Suprapubic skin (tissue), 4 donors: ENCODE measurements at regions not wholly inside any gene's neighbourhood (a gene's known extent, or its start where the extent isn't known, plus 50 kb on each side); places are given as distances from the start of the nearest gene placed in this dataset.

Experiments
- DNase-seq, 2 donors: peaks; one replicate each; pipeline ENCODE4 v3.0.0-alpha.2; 2019; ENCODE audit warnings: low spot score in 2 of 2
- H3K27ac ChIP-seq: fragments of 200-600 bp; sonication (generic); one replicate; pipeline ENCODE4 v1.5.1; 2019
- H3K27me3 ChIP-seq: fragments of 200-600 bp; sonication (generic); one replicate; pipeline ENCODE4 v1.5.1; 2019
- H3K36me3 ChIP-seq: fragments of 200-600 bp; sonication (generic); one replicate; pipeline ENCODE4 v1.5.1; 2019
- H3K4me1 ChIP-seq: fragments of 200-600 bp; sonication (generic); one replicate; pipeline ENCODE4 v1.5.1; 2019
- H3K4me3 ChIP-seq: fragments of 200-600 bp; sonication (generic); one replicate; pipeline ENCODE4 v1.5.1; 2019; ENCODE audit warnings: mild to moderate bottlenecking
- H3K9me3 ChIP-seq: fragments of 200-600 bp; sonication (generic); one replicate; pipeline ENCODE4 v1.5.1; 2019
- CTCF ChIP-seq, 2 donors: fragments of 200-600 bp in 1 of 2; fragments of 450-650 bp in 1 of 2; sonication (generic) in 1 of 2; IDR thresholded peaks; one replicate each; pipeline ENCODE4 v1.5.1; 2016 to 2019; ENCODE audit warnings: antibody characterized with exemption in 2 of 2, mild to moderate bottlenecking in 1 of 2, moderate library complexity in 1 of 2
- EP300 ChIP-seq: sonication (generic); formaldehyde crosslinking; IDR thresholded peaks from one replicate; pipeline ENCODE4 v1.6.1; 2017; ENCODE audit warnings: antibody characterized with exemption
- POLR2A ChIP-seq, 2 donors: fragments of 450-650 bp; IDR thresholded peaks; one replicate each; pipeline ENCODE4 v1.6.1; 2017; ENCODE audit warnings: antibody characterized with exemption in 2 of 2, mild to moderate bottlenecking in 2 of 2, moderate library complexity in 2 of 2
- POLR2AphosphoS5 ChIP-seq, 3 donors: sonication (generic); formaldehyde crosslinking; IDR thresholded peaks; one replicate each; pipeline ENCODE4 v1.6.1; 2017; ENCODE audit warnings: antibody characterized with exemption in 3 of 3
- WGBS: methylation state at CpG from one replicate; pipeline ENCODE4 v1.1.5; 2018; 5-methylcytosine and 5-hydroxymethylcytosine counted together

- DNase-seq = no peak
- TF ChIP-seq EP300 (no peak), POLR2A (IDR thresholded peaks at IDR 0.05) (no peak), POLR2AphosphoS5 (IDR thresholded peaks at IDR 0.05) (no peak), CTCF (IDR thresholded peaks at IDR 0.05) (no peak)
- WGBS = 95% methylated on average over 4 of the region's 4 CpGs
- no peaks in the 10 kb centered on the region for H3K4me1 ChIP-seq
- H3K9me3 ChIP-seq = no peaks in the 10 kb centered on the region
- H3K27ac ChIP-seq = no peak overlapping the region
- H3K27me3 ChIP-seq = no peaks in the 10 kb centered on the region
- H3K36me3 ChIP-seq = no peaks in the 10 kb centered on the region
- no peak overlapping the region for H3K4me3 ChIP-seq
These were observed 88.7 kb downstream of the SLITRK6 start for GRCh38 chr13:85710545-85710944.

- no peak overlapping the region for H3K4me3 ChIP-seq
- H3K36me3 ChIP-seq = no peaks in the 10 kb centered on the region
- WGBS = 71% methylated on average over 1 of the region's 1 CpG
- H3K9me3 ChIP-seq = no peaks in the 10 kb centered on the region
- H3K4me1 ChIP-seq = no peaks in the 10 kb centered on the region
- H3K27me3 ChIP-seq = no peaks in the 10 kb centered on the region
- TF ChIP-seq EP300 (no peak), CTCF (IDR thresholded peaks at IDR 0.05) (no peak), POLR2A (IDR thresholded peaks at IDR 0.05) (no peak), POLR2AphosphoS5 (IDR thresholded peaks at IDR 0.05) (no peak)
- H3K27ac ChIP-seq = no peak overlapping the region
- DNase-seq = no peak
These were observed 89.5 kb downstream of the SLITRK6 start for GRCh38 chr13:85709721-85710120.

- H3K9me3 ChIP-seq = no peaks in the 10 kb centered on the region
- H3K27ac ChIP-seq = no peak overlapping the region
- H3K4me3 ChIP-seq = no peak overlapping the region
- no peak for DNase-seq
- TF ChIP-seq EP300 = no peak
- no peak for TF ChIP-seq CTCF (IDR thresholded peaks at IDR 0.05)
- no peak for TF ChIP-seq POLR2AphosphoS5 (IDR thresholded peaks at IDR 0.05)
- no peak for TF ChIP-seq POLR2A (IDR thresholded peaks at IDR 0.05)
- H3K4me1 ChIP-seq = no peaks in the 10 kb centered on the region
- no peaks in the 10 kb centered on the region for H3K27me3 ChIP-seq
- WGBS = 67% methylated on average over 2 of the region's 2 CpGs
- H3K36me3 ChIP-seq = no peaks in the 10 kb centered on the region
These were observed 90.1 kb downstream of the SLITRK6 start for GRCh38 chr13:85709072-85709471.

GRCh38 chr13:85700906-85701305, 98.3 kb downstream of the SLITRK6 start:
- WGBS = 81% methylated on average over 4 of the region's 4 CpGs

GRCh38 chr13:85698256-85698655, 101.0 kb downstream of the SLITRK6 start:
- H3K4me3 ChIP-seq = no peak overlapping the region
- no peaks in the 10 kb centered on the region for H3K36me3 ChIP-seq
- H3K4me1 ChIP-seq = no peaks in the 10 kb centered on the region
- 64% methylated on average over 4 of the region's 4 CpGs for WGBS
- no peak for TF ChIP-seq POLR2AphosphoS5 (IDR thresholded peaks at IDR 0.05)
- no peak for TF ChIP-seq POLR2A (IDR thresholded peaks at IDR 0.05)
- no peak for TF ChIP-seq CTCF (IDR thresholded peaks at IDR 0.05)
- TF ChIP-seq EP300 = no peak
- no peaks in the 10 kb centered on the region for H3K27me3 ChIP-seq
- H3K9me3 ChIP-seq = peaks cover 3% of the 10 kb centered on the region
- no peak overlapping the region for H3K27ac ChIP-seq
- DNase-seq = no peak

More at GRCh38 chr13:85700906-85701305, 98.3 kb downstream of the SLITRK6 start:
- H3K4me3 ChIP-seq = no peak overlapping the region
- H3K36me3 ChIP-seq = no peaks in the 10 kb centered on the region
- TF ChIP-seq POLR2A (IDR thresholded peaks at IDR 0.05) = no peak
- no peak for DNase-seq
- H3K27me3 ChIP-seq = no peaks in the 10 kb centered on the region
- no peak overlapping the region for H3K27ac ChIP-seq
- no peaks in the 10 kb centered on the region for H3K4me1 ChIP-seq
- peaks cover 3% of the 10 kb centered on the region for H3K9me3 ChIP-seq

GRCh38 chr13:85694992-85695391, 104.2 kb downstream of the SLITRK6 start:
- no peak overlapping the region for H3K27ac ChIP-seq
- no peak overlapping the region for H3K4me3 ChIP-seq
- no peaks in the 10 kb centered on the region for H3K36me3 ChIP-seq
- no peaks in the 10 kb centered on the region for H3K4me1 ChIP-seq
- no peaks in the 10 kb centered on the region for H3K27me3 ChIP-seq
- no peak for DNase-seq
- TF ChIP-seq POLR2A (IDR thresholded peaks at IDR 0.05) (no peak), CTCF (IDR thresholded peaks at IDR 0.05) (no peak), POLR2AphosphoS5 (IDR thresholded peaks at IDR 0.05) (no peak), EP300 (no peak)
- H3K9me3 ChIP-seq = peaks cover 3% of the 10 kb centered on the region
- WGBS = 12% methylated on average over 4 of the region's 4 CpGs
